ENCODE measurements at regions not wholly inside any gene's neighbourhood (a gene's known extent, or its start where the extent isn't known, plus 50 kb on each side); places are given as distances from the start of the nearest gene placed in this dataset.

- no peak overlapping the region for H3K4ac ChIP-seq (replicated peaks; ENCODE audit: insufficient read length, low read depth, low read length)
- no peak overlapping the region for H2BK15ac ChIP-seq (ENCODE audit: low read length)
- no peak overlapping the region for H3K56ac ChIP-seq (replicated peaks; ENCODE audit: insufficient read length, low read depth, low read length)
- H3K79me1 ChIP-seq (ENCODE audit: low read depth, low read length): no peaks in the 10 kb centered on the region
- no peaks in the 10 kb centered on the region for H3K79me2 ChIP-seq (ENCODE audit: control insufficient read depth in 1 of 2, insufficient read depth in 2 of 2, low read length in 2 of 2)
- H4K91ac ChIP-seq (replicated peaks; ENCODE audit: insufficient read length, low read length): no peak overlapping the region
- H4K20me1 ChIP-seq (replicated peaks in 1 of 2; ENCODE audit: control insufficient read depth in 1 of 2, insufficient read depth in 2 of 2, low read length in 2 of 2): peaks cover 0 to 1% of the 10 kb centered on the region in 2 experiments
- FAIRE-seq: peak; percentile 36
- H4K8ac ChIP-seq (ENCODE audit: extremely low read depth, insufficient read depth, low read length): no peak overlapping the region
- no peak overlapping the region for H2AK5ac ChIP-seq (ENCODE audit: low read depth, low read length)
- no peak overlapping the region for H3K18ac ChIP-seq (ENCODE audit: extremely low read depth, low read length)
- H3K27ac ChIP-seq (ENCODE audit: low read depth, low read length): no peak overlapping the region
- no peak overlapping the region for H2BK20ac ChIP-seq (ENCODE audit: low read length)
- ChIA-PET POLR2A (ENCODE audit: partially characterized antibody) (no interaction called here), CTCF (ENCODE audit: partially characterized antibody) (no interaction called here)
- H2BK5ac ChIP-seq (ENCODE audit: low read depth, low read length): no peak overlapping the region
- no peak overlapping the region for H2AFZ ChIP-seq (ENCODE audit: low read length)
- WGBS, 2 experiments (ENCODE audit: extremely low coverage in 1 of 2, insufficient coverage in 1 of 2, insufficient read length in 1 of 2, insufficient replicate concordance in 2 of 2, low coverage in 1 of 2, low lambda C conversion rate in 2 of 2, missing lambda C conversion rate in 1 of 2): 88% methylated on average over 5 of the region's 5 CpGs; no CpG with 5 or more reads in 1 of the 2 experiments
- H3K36me3 ChIP-seq (ENCODE audit: control insufficient read depth in 2 of 4, insufficient read depth in 4 of 4, low read length in 3 of 4): peaks cover 0 to 29% (median 11%) of the 10 kb centered on the region in 4 experiments; a peak in 6 of 8 replicates
- no peaks in the 10 kb centered on the region for H3K27me3 ChIP-seq (replicated peaks in 1 of 4; ENCODE audit: control insufficient read depth in 3 of 4, extremely low read depth in 1 of 4, insufficient read depth in 3 of 4, low read length in 3 of 4)
- no peak overlapping the region for H3K4me2 ChIP-seq (ENCODE audit: insufficient read depth in 1 of 2, low read depth in 2 of 2, low read length in 2 of 2)
- no peaks in the 10 kb centered on the region for H3K9me3 ChIP-seq (ENCODE audit: insufficient read depth in 2 of 2, low read depth in 1 of 2, low read length in 1 of 2)
- H2BK12ac ChIP-seq (ENCODE audit: low read depth, low read length): no peak overlapping the region
- H3K14ac ChIP-seq (ENCODE audit: insufficient read length): no peak overlapping the region
- no peak overlapping the region for H3K9ac ChIP-seq (replicated peaks in 1 of 4; ENCODE audit: extremely low read depth in 1 of 4, low read depth in 3 of 4, low read length in 3 of 4)
- H3K23ac ChIP-seq (ENCODE audit: insufficient read length): no peak overlapping the region
- no peak overlapping the region for H3K4me3 ChIP-seq (ENCODE audit: extremely low read depth in 1 of 4, insufficient read depth in 2 of 4, low read depth in 3 of 4, low read length in 4 of 4)
- DNase-seq (ENCODE audit: low read depth in 1 of 2, low spot score in 2 of 2): no peak
- H3K4me1 ChIP-seq (replicated peaks in 1 of 4; ENCODE audit: control insufficient read depth in 3 of 4, insufficient read depth in 4 of 4, low read length in 3 of 4): no peaks in the 10 kb centered on the region
- no peak overlapping the region for H2BK120ac ChIP-seq (replicated peaks; ENCODE audit: low read depth, low read length)
- H4K5ac ChIP-seq (ENCODE audit: insufficient read length, low read depth, low read length): no peak overlapping the region
- H3K23me2 ChIP-seq (ENCODE audit: low read depth, low read length): no peaks in the 10 kb centered on the region
- TF ChIP-seq HDAC6 (IDR thresholded peaks at IDR 0.05; ENCODE audit: low read depth, low read length) (no peak), EGR1 (IDR thresholded peaks at IDR 0.05; ENCODE audit: borderline replicate concordance, low read depth, low read length) (no peak), SIN3A (conservative IDR thresholded peaks at IDR 0.05 in 1 of 2, IDR thresholded peaks at IDR 0.05 in 1 of 2; ENCODE audit: low read depth in 1 of 2, low read length in 2 of 2) (no peak), NRF1 (IDR thresholded peaks at IDR 0.05; ENCODE audit: low read depth, low read length) (no peak), SIX5 (IDR thresholded peaks at IDR 0.05; ENCODE audit: low read depth, low read length) (no peak), YY1 (IDR thresholded peaks at IDR 0.05; ENCODE audit: low read depth, low read length) (no peak), SP4 (IDR thresholded peaks at IDR 0.05; ENCODE audit: low read length) (no peak), EP300 (IDR thresholded peaks at IDR 0.05; ENCODE audit: borderline replicate concordance in 1 of 2, low read depth in 2 of 2, low read length in 2 of 2) (no peak), USF2 (IDR thresholded peaks at IDR 0.05; ENCODE audit: low read length) (no peak), JUND (IDR thresholded peaks at IDR 0.05; ENCODE audit: low read length) (no peak)
- TF ChIP-seq, protein P1, sequence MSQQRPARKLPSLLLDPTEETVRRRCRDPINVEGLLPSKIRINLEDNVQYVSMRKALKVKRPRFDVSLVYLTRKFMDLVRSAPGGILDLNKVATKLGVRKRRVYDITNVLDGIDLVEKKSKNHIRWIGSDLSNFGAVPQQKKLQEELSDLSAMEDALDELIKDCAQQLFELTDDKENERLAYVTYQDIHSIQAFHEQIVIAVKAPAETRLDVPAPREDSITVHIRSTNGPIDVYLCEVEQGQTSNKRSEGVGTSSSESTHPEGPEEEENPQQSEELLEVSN (IDR thresholded peaks at IDR 0.05): no peak
These were observed 175.4 kb downstream of the UTRN start for GRCh38 chr6:144460327-144461095.

All from H1 (cell line).